Mucosa of stomach (tissue), 1 donor: ENCODE measurements at regions not wholly inside any gene's neighbourhood (a gene's known extent, or its start where the extent isn't known, plus 50 kb on each side); places are given as distances from the start of the nearest gene placed in this dataset.
"Not testable (repeated sequence)": the region's sequence is repeated elsewhere in the genome, so short reads cannot be mapped to it uniquely, and the experiment has no call there.

Source experiments
- H3K27me3 ChIP-seq: one replicate; pipeline ENCODE4 v1.7.0; 2013; ENCODE audit warnings: mild to moderate bottlenecking, low read length; ENCODE audit not compliant: control insufficient read depth, insufficient read depth
- H3K36me3 ChIP-seq: one replicate; pipeline ENCODE4 v1.7.0; 2013; ENCODE audit warnings: low read length; ENCODE audit not compliant: control insufficient read depth, insufficient read depth
- H3K4me1 ChIP-seq: one replicate; pipeline ENCODE4 v1.7.0; 2013; ENCODE audit warnings: mild to moderate bottlenecking, low read length; ENCODE audit not compliant: control insufficient read depth, insufficient read depth
- H3K4me3 ChIP-seq: one replicate; pipeline ENCODE4 v1.7.0; 2013; ENCODE audit warnings: low read length
- H3K9ac ChIP-seq: one replicate; pipeline ENCODE4 v1.7.0; 2013; ENCODE audit warnings: mild to moderate bottlenecking, low read length, moderate library complexity
- H3K9me3 ChIP-seq: one replicate; pipeline ENCODE4 v1.7.0; 2013; ENCODE audit warnings: mild to moderate bottlenecking, low read length, moderate library complexity; ENCODE audit not compliant: control insufficient read depth
- donor health status: Pancreatic carcinoma.

DNA sequence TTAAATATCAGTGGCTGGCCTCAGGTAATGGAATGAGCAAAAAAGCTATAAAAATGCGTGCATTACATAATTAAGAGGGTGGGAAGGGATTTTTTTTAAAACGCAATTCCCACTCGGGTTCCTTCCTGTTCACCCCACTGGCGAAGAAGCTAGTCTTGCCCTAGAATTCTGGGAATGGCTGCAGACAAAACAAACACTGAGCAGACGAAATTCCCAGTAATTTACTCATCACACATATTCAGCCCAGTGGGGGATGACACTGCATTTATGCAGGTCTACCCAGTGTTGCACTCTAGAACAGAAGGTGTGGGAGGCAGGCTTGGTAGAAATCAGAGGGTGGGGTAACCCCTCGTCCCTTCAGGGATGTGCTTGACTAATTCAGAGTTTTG is 2695.0 kb upstream of the DEFB115 start:
- Histone ChIP-seq H3K27me3 (no peaks in the 10 kb centered on the region), H3K4me1 (no peaks in the 10 kb centered on the region), H3K4me3 (no peak overlapping the region), H3K9ac (no peak overlapping the region), H3K9me3 (no peaks in the 10 kb centered on the region), H3K36me3 (no peaks in the 10 kb centered on the region)

DNA sequence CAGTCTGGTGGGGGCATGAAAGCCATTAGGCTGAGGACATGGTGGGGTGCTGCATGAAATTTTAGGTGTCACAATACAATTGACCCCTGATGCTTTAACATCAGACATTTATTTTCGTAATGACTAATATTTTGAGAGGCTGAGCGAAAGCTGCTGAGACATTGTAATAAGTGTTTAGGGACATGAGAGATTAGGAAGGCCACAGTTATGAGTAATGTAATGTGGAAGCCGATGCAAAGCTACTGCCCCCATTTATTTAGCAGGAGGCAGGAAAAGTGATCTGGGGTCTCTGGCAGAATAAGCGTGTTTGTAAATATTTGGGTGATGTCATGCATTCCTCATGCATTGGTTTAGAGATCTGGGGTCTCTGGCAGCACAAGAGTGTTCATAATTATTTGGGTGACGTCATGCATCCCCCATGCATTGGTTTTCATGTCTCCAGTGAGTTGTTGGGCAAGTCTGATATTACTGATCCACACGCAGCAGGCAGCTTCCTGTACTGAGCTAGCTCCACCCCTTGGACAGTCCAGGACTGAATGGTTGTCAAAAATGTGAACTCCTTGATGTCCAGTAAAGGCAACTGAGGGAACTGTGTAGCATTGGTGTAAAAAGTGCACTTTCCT is 2694.5 kb upstream of the DEFB115 start:
- H3K9me3 ChIP-seq, H3K27me3 ChIP-seq, H3K9ac ChIP-seq, H3K36me3 ChIP-seq, H3K4me1 ChIP-seq, H3K4me3 ChIP-seq: not testable (repeated sequence)

DNA sequence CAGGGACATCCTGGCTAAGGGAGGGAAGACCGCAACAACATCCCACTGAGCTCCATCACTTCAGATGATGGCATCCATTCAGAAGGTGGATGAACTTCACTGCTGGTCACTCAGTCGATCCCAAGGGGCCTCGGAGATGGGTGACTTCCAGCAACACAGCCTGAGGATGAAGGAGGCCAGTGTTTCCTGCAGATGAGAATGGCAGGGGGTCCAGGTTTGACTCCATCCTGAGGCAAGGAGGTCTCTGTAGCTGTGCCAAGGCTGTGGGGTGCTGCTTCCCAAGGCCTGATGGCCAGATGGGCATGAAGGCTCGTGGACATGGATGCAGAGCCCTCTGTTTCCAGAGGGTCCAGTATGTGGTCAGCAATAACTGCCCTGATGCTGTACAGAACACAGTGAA is 2693.4 kb upstream of the DEFB115 start:
- H3K9me3 ChIP-seq, H3K9ac ChIP-seq, H3K27me3 ChIP-seq, H3K4me3 ChIP-seq, H3K36me3 ChIP-seq, H3K4me1 ChIP-seq: not testable (repeated sequence)

DNA sequence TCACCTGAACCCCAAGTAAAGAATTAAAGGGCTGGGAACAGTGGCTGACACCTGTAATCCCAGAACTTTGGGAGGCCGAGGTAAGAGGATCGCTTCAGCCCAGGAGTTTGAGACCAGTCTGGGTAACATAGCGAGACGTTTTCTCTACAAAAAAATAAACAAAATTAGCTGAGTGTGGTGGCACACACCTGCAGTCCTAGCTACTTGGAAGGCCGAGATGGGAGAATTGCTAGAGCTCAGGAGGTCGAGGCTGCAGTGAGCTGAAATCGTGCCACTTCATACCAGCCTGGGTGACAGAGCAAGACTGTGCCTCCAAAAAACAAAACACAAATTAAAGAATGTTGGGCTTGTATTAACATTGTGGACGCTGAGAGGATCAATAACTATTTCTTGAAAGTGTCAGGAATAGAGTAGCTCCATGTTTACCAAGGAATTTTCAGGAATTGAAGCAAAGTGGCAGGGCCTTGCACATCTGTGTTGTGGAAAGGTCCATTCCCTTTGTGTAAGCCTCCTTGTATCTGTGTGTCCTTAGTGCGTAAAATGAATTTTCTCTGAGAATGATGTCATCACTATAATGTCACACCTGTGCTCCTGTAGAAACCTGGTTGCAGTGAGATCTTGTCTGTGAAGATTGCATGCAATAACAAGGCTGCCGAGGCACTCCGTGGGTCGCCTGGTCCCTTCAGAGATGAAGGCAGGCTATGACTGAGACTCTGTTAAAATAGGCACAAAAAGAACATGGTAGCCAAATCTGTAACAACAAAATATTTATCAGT is 2692.6 kb upstream of the DEFB115 start:
- H3K27me3 ChIP-seq, H3K4me1 ChIP-seq, H3K9me3 ChIP-seq, H3K36me3 ChIP-seq, H3K4me3 ChIP-seq, H3K9ac ChIP-seq: not testable (repeated sequence)

DNA sequence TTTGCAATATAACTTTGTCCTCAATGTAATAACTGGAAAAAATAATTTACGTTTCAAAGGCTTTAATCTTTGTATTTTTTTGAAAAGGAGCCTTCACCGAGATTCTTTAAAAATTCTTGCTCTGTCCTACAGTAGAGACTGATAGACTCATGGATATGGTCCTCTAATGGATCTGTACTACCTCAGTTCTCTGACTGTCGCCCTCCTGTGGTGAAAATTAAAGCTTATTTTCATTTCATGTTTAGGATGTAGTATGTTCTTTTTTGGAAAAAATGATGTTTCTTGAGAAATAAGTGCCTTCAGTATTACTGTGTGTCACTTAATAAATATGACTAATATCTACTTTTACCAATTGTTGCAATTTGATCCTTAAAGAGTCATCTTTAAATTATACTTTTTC is 2681.5 kb upstream of the DEFB115 start:
- H3K4me3 ChIP-seq, H3K9ac ChIP-seq, H3K36me3 ChIP-seq, H3K9me3 ChIP-seq, H3K4me1 ChIP-seq, H3K27me3 ChIP-seq: not testable (repeated sequence)

DNA sequence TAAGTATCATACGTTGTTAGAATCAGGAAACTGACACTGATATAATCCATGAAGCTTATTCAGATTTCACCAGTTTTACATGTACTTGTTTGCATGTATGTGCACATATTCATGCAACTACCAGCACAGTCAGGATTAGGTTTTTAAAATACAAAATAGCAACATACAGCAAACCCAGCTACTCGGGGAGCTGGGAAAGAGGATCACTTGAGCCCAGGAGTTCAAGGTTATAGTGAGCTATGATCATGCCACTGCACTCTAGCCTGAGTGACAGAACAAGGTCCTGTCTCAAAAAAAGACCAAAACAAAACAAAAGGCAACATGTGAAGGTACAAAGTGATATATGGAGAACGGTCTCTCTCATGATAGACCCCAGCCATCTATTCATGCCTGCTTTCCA is 2665.8 kb upstream of the DEFB115 start:
- not testable (repeated sequence) for H3K27me3 ChIP-seq, H3K4me3 ChIP-seq, H3K9me3 ChIP-seq, H3K4me1 ChIP-seq, H3K9ac ChIP-seq, H3K36me3 ChIP-seq

DNA sequence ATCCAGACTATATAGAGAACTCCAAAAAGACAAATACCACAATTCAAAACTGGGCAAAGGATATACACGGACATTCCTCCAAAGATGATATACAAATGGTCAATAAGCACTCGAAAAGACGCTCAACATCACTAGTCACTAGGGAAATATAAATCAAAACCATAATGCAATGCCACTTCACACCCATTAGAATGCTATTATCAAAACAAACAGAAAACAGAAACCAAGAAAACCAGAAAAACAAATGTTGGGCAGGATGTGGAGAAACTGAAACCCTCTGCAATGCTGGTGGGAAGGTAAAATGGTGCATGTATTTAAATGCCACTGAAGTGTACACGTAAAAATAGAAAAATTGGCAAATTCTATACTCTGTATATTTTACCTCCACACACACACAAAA is 2664.1 kb upstream of the DEFB115 start:
- H3K4me3 ChIP-seq, H3K36me3 ChIP-seq, H3K9me3 ChIP-seq, H3K27me3 ChIP-seq, H3K4me1 ChIP-seq, H3K9ac ChIP-seq: not testable (repeated sequence)

DNA sequence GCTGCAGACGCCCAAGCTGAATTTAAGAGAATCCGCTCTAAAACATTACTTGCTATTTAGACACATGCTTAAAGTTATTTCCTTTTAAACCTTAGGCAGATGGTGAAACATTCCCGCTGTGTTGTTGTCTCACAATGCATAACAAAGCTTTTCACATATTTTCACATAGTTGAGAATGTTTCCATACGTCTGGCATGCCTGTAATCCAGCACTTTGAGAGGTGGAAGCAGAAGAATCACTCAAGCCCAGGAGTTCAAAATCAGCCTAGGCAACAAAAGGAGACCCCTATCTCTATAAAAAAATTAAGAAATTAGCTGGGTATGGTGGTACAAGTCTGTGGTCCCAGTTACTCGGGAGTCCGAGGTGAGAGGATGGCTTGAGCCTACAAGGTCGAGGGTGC is 2663.0 kb upstream of the DEFB115 start:
- H3K9ac ChIP-seq, result not testable (repeated sequence)

DNA sequence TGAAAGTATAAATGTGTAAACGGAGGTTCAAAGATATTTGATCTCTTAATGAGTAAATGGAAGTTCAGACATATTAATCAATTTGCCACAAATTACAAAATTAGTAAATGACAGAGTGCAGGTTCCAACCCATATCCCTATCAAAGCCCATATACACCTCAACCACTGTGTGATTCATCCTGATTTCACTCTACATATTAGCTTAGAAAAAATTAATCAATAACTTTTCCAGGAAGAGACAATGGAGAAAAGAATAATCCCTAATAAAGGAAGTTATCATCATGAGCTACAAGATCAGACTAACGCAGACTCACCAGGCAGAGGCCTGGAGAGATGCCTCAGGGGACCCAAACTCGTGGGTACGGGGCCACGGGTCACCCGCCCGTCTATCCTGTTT is 2655.5 kb upstream of the DEFB115 start:
- not testable (repeated sequence) for H3K36me3 ChIP-seq, H3K27me3 ChIP-seq, H3K4me1 ChIP-seq, H3K9me3 ChIP-seq
- peak overlapping the region; percentile 84 for H3K9ac ChIP-seq
- peak overlapping the region; percentile 56 for H3K4me3 ChIP-seq

More for the DNA sequence above, 2663.0 kb upstream of the DEFB115 start:
- not testable (repeated sequence) for H3K4me1 ChIP-seq, H3K36me3 ChIP-seq, H3K4me3 ChIP-seq, H3K27me3 ChIP-seq, H3K9me3 ChIP-seq

DNA sequence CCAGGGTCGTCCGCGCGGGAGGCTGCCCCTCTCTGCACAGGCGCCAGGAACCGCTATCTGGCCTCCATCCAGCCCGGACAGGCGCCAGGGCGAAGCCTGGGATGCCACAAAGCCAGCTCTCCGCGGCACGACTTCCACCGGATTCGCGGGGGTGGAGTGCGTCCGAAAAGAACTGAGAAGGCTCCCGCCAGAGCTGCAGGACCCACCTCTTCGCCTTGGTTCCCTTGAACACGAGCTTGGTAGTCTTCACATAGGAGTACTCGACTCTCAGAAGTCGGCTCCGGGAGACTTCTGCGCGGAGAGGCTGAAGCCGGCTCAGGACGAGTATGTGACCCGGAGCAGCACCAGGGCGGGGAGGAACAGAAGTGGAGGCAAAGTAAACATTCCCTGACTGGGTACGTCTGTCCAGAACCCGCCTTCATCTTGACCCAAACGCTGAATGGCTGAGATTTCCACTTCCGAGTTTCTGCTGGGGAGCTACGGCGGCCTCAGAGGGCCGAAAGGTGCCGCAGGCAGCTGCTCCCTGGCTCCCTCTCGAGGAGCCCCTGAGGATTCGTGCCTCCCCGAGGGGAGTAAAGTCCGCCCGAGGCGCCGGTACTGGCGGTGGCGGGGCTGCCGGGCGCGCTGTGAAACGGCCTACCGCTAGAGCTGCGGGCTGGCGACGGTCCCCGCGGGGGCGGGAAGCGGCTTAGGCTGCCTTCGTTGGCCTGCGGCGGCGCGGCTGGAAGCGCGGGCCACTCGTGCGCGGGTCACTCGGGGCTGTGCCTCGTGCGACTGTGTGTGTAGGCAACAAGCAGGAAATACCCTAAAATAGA is 2654.9 kb upstream of the DEFB115 start:
- H3K9ac ChIP-seq, result peak overlapping the region; percentile 84
- H3K4me3 ChIP-seq, result peak overlapping the region; percentile 56
- H3K36me3 ChIP-seq, H3K27me3 ChIP-seq, H3K9me3 ChIP-seq, H3K4me1 ChIP-seq: not testable (repeated sequence)

DNA sequence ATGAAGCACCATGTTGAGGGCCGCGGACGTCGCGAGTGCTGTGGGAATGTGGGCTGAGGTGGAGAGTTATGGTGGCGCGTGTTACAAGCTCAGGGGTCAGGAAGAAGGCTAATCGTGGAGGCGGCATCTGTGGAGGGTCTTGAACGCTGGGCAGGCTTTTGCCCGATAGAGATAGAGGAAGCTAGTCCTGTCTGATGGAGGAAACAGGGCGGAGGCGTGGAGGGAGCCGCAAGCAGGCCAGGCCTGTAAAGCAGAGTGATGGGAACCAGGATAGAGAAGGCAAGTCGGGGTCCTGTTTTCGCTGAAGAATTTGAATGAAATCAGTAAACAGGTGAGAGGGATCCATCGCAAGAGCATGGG is 2654.3 kb upstream of the DEFB115 start:
- not testable (repeated sequence) for H3K9ac ChIP-seq, H3K36me3 ChIP-seq, H3K27me3 ChIP-seq, H3K4me1 ChIP-seq, H3K9me3 ChIP-seq
- peak overlapping the region; percentile 31 for H3K4me3 ChIP-seq

DNA sequence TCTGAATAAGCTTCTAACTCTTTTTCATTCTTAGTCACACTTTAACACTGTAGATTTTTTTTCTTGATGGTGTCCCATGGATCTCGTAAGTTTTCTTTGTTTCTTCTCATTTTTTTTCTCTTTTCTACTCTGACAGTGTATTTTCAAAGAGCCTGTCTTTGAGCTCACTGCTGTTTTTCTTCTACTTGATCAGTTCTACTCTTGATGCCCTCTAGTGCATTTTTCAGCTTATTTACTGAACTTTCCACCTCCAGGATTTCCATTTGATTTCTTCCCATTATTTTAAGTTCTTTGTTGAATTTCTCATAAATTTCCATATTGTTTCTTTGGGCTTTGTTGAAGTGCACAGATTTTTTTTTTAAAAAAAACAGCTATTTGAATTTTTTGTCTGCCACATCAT is 2641.1 kb upstream of the DEFB115 start:
- Histone ChIP-seq H3K36me3 (no peaks in the 10 kb centered on the region), H3K4me3 (no peak overlapping the region), H3K27me3 (no peaks in the 10 kb centered on the region), H3K9ac (no peak overlapping the region), H3K4me1 (no peaks in the 10 kb centered on the region), H3K9me3 (no peaks in the 10 kb centered on the region)
